ENCODE measurements at regions not wholly inside any gene's neighbourhood (a gene's known extent, or its start where the extent isn't known, plus 50 kb on each side); places are given as distances from the start of the nearest gene placed in this dataset.

DNA sequence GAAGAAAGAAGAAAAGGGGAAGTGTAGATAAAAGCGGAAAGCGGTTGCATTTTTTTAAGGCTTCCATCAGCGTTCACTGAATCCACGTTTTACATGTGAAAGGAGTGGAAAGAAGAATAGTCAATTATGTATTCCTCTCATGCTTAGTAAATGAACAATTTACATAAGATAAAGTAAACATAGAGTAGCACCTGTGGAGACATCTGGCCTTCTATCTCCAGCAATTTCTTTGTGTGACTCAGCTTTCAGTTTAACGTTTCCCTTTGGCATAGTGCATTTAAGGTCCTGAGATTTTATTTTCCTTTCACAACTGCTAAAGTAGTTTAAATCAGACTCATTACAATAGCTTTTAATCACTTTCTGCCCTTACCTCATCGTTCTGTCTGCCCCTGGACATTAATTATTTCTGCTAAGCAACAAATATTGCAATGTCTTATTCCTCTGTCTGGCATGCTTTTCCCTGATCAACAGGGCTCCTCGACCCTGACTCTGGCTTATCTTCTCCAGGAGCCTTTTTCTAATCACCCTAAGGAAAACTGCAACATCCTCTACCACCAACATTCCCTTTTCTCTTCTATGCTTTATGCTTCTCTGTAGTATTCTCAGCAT lies 383.5 kb upstream of the VWC2 start:
- peak in 1 of 2 experiments; percentile 65 for DNase-seq (ENCODE audit: low spot score in 2 of 2)
- H3K4me3 ChIP-seq: no peak overlapping the region
- H3K27me3 ChIP-seq (ENCODE audit: low read depth): 0 out of 2 replicates have a peak, but pooled peaks cover 2% of the 10 kb centered on the region
- H3K9me3 ChIP-seq: no peaks in the 10 kb centered on the region
- in situ Hi-C loops (cut with MboI; ENCODE audit: low sequenced_read_pairs): no loop called here
- no peaks in the 10 kb centered on the region for H3K36me3 ChIP-seq (replicated peaks)
- H3K4me1 ChIP-seq: peaks cover 4% of the 10 kb centered on the region

GRCh38 chr7:49396229-49396628 lies 377.2 kb upstream of the VWC2 start:
- H3K27me3 ChIP-seq (ENCODE audit: low read depth): 0 out of 2 replicates have a peak, but pooled peaks cover 2% of the 10 kb centered on the region
- H3K9me3 ChIP-seq: no peaks in the 10 kb centered on the region
- H3K36me3 ChIP-seq (replicated peaks): no peaks in the 10 kb centered on the region
- DNase-seq (ENCODE audit: low spot score in 2 of 2): peak in 1 of 2 experiments; percentile 35
- no peaks in the 10 kb centered on the region for H3K4me1 ChIP-seq
- no peak overlapping the region for H3K4me3 ChIP-seq
- in situ Hi-C loops (cut with MboI; ENCODE audit: low sequenced_read_pairs): no loop called here

GRCh38 chr7:49397750-49398149 lies 375.7 kb upstream of the VWC2 start:
- Histone ChIP-seq H3K36me3 (replicated peaks) (no peaks in the 10 kb centered on the region), H3K27me3 (ENCODE audit: low read depth) (0 out of 2 replicates have a peak, but pooled peaks cover 2% of the 10 kb centered on the region), H3K4me3 (no peak overlapping the region), H3K9me3 (no peaks in the 10 kb centered on the region), H3K4me1 (no peaks in the 10 kb centered on the region)
- no peak for DNase-seq (ENCODE audit: low spot score in 2 of 2)
- in situ Hi-C loops (cut with MboI; ENCODE audit: low sequenced_read_pairs): no loop called here

GRCh38 chr7:49398236-49398635 lies 375.2 kb upstream of the VWC2 start:
- Histone ChIP-seq H3K4me1 (no peaks in the 10 kb centered on the region), H3K9me3 (no peaks in the 10 kb centered on the region), H3K36me3 (replicated peaks) (no peaks in the 10 kb centered on the region), H3K27me3 (ENCODE audit: low read depth) (0 out of 2 replicates have a peak, but pooled peaks cover 2% of the 10 kb centered on the region), H3K4me3 (no peak overlapping the region)
- no peak for DNase-seq (ENCODE audit: low spot score in 2 of 2)
- in situ Hi-C loops (cut with MboI; ENCODE audit: low sequenced_read_pairs): no loop called here

GRCh38 chr7:49398746-49399145 lies 374.7 kb upstream of the VWC2 start:
- no peak overlapping the region for H3K4me3 ChIP-seq
- H3K27me3 ChIP-seq (ENCODE audit: low read depth): 0 out of 2 replicates have a peak, but pooled peaks cover 2% of the 10 kb centered on the region
- in situ Hi-C loops (cut with MboI; ENCODE audit: low sequenced_read_pairs): no loop called here
- no peaks in the 10 kb centered on the region for H3K9me3 ChIP-seq
- no peaks in the 10 kb centered on the region for H3K4me1 ChIP-seq
- H3K36me3 ChIP-seq (replicated peaks): no peaks in the 10 kb centered on the region
- no peak for DNase-seq (ENCODE audit: low spot score in 2 of 2)

DNA sequence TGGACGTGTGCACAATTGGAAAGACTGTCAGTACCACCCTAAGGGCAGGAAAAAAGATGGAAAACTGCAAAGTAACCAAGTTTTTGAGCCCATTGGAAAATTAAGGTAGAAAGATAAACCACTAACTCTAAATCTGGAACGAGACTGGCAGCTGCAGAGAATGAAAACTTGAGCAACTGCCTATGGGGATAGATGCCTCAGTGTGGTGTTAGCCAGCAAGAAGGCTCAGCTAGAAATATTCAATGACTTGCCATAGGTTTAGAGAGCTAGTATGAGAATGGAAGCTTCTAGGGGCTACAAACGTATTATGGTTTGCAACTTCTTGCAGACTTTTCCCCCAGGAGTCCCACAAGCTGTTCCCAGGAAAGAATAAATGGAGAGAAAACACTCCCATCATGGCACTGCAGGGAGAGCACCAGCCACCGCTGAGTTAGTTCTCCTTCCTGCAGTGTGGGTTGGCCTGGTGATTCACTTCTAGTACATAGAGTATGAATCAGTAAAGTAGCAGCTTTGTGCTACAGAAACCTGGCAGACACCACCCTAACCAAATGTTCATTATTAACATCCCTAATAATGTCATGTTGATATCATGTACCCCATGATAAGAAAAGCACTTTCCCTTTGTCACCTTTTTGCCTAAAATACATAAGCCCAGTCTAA lies 372.4 kb upstream of the VWC2 start:
- in situ Hi-C loops (cut with MboI; ENCODE audit: low sequenced_read_pairs): no loop called here
- Histone ChIP-seq H3K4me3 (no peak overlapping the region), H3K4me1 (no peaks in the 10 kb centered on the region), H3K27me3 (ENCODE audit: low read depth) (no peaks in the 10 kb centered on the region), H3K9me3 (no peaks in the 10 kb centered on the region), H3K36me3 (replicated peaks) (no peaks in the 10 kb centered on the region)
- DNase-seq (ENCODE audit: low spot score in 2 of 2): no peak

- H3K4me3 ChIP-seq: no peak overlapping the region
- H3K4me1 ChIP-seq: peaks cover 6% of the 10 kb centered on the region; the same call in 1 of the 2 replicates
- DNase-seq (ENCODE audit: low spot score in 2 of 2): no peak
- no peaks in the 10 kb centered on the region for H3K27me3 ChIP-seq (ENCODE audit: low read depth)
- H3K36me3 ChIP-seq (replicated peaks): no peaks in the 10 kb centered on the region
- H3K9me3 ChIP-seq: no peaks in the 10 kb centered on the region
- in situ Hi-C loops (cut with MboI; ENCODE audit: low sequenced_read_pairs): no loop called here
Observed at GRCh38 chr7:49403844-49404243, 369.6 kb upstream of the VWC2 start.

DNA sequence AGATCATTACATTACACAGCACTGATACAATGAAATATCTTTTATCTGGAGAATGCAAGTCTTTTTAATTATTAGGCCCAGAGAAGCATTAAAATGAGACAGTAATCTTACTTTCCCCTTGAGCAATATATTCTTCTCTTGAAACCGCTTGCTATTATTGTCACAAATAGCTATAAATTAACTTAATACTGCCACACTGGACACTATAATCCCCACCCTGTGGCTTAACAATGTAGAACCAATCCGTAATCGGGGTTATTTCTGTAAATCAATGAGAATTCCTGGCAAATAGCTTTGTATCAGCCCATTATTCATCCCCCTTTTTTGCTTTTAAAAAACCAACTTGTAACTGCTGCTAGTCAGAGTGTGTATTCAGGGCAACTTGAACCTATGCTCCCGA lies 366.2 kb upstream of the VWC2 start:
- H3K27me3 ChIP-seq (ENCODE audit: low read depth): no peaks in the 10 kb centered on the region

GRCh38 chr7:49417034-49417433 lies 356.4 kb upstream of the VWC2 start:
- Histone ChIP-seq H3K36me3 (replicated peaks) (no peaks in the 10 kb centered on the region), H3K4me3 (no peak overlapping the region), H3K27me3 (ENCODE audit: low read depth) (no peaks in the 10 kb centered on the region), H3K9me3 (no peaks in the 10 kb centered on the region), H3K4me1 (no peaks in the 10 kb centered on the region)
- in situ Hi-C loops (cut with MboI; ENCODE audit: low sequenced_read_pairs): no loop called here
- no peak for DNase-seq (ENCODE audit: low spot score in 2 of 2)

More for the DNA sequence above, 366.2 kb upstream of the VWC2 start:
- no peaks in the 10 kb centered on the region for H3K9me3 ChIP-seq
- in situ Hi-C loops (cut with MboI; ENCODE audit: low sequenced_read_pairs): no loop called here
- peak in 1 of 2 experiments; percentile 4 for DNase-seq (ENCODE audit: low spot score in 2 of 2)
- no peak overlapping the region for H3K4me3 ChIP-seq
- H3K36me3 ChIP-seq (replicated peaks): no peaks in the 10 kb centered on the region
- peaks cover 6% of the 10 kb centered on the region; the same call in 1 of the 2 replicates for H3K4me1 ChIP-seq

DNA sequence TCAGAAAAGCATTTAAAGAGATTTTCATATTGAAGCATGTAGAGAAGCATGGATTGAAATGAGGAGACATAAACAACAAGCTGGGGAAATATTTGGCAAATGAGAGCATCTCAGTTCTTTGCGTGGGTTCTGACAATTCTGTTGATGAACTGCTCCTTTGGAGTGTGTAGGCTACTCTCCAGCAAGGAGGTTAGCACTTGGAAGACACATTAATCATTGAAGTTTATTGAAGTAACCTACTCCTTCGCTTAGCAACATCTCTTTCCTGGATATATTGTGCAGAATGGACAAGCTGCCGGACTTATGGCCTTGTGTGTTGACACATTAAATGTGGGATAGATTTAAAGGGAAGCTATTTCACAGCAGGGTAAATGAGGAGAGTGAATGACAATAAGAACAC lies 354.5 kb upstream of the VWC2 start:
- Histone ChIP-seq H3K4me1 (no peaks in the 10 kb centered on the region), H3K27me3 (ENCODE audit: low read depth) (no peaks in the 10 kb centered on the region), H3K9me3 (no peaks in the 10 kb centered on the region), H3K36me3 (replicated peaks) (no peaks in the 10 kb centered on the region), H3K4me3 (no peak overlapping the region)
- no peak for DNase-seq (ENCODE audit: low spot score in 2 of 2)
- in situ Hi-C loops (cut with MboI; ENCODE audit: low sequenced_read_pairs): no loop called here

DNA sequence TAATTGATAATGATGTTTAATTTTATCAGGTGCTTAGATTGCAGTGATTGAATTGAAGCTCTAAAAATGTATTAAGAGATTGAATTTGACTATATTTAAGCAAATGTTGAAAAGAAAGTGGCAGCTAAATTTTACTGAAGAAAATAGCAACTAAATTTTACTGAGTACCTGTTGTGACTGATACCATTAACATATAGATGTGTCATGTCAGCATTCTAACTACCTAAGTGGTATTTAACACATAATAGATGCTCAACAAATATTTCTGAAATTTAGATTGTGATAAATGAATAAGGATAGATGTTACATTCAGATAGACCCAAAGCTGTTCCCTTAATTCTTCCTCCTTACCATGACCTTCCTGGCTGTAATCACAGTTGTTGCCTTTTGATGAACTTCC lies 350.9 kb upstream of the VWC2 start:
- in situ Hi-C loops (cut with MboI; ENCODE audit: low sequenced_read_pairs): no loop called here
- H3K36me3 ChIP-seq (replicated peaks): no peaks in the 10 kb centered on the region
- no peak overlapping the region for H3K4me3 ChIP-seq
- no peak for DNase-seq (ENCODE audit: low spot score in 2 of 2)
- no peaks in the 10 kb centered on the region for H3K27me3 ChIP-seq (ENCODE audit: low read depth)
- no peaks in the 10 kb centered on the region for H3K4me1 ChIP-seq
- H3K9me3 ChIP-seq: no peaks in the 10 kb centered on the region

DNA sequence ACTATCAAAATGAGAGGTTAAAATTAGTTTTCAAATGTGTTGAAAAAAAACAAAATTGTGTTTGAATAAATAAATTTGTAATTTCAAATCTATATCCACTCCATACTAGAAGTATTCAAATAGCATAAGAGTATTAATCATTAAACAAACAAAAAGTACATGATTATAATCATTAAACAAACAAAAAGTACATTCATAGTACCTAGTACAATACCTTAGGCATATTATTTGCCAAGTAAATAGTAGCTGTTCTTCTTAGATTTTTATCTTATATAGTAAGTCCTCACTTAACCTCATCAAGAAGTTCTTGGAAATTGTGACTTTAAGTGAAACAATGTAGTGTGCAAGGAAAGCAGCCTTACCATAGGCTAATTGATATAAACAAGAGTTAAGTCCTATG lies 349.3 kb upstream of the VWC2 start:
- no peak overlapping the region for H3K4me3 ChIP-seq

GRCh38 chr7:49425277-49425818 lies 348.1 kb upstream of the VWC2 start:
- Histone ChIP-seq H3K36me3 (replicated peaks) (no peaks in the 10 kb centered on the region), H3K4me3 (no peak overlapping the region), H3K4me1 (no peaks in the 10 kb centered on the region), H3K27me3 (ENCODE audit: low read depth) (no peaks in the 10 kb centered on the region), H3K9me3 (no peaks in the 10 kb centered on the region)
- no peak for DNase-seq (ENCODE audit: low spot score in 2 of 2)
- in situ Hi-C loops (cut with MboI; ENCODE audit: low sequenced_read_pairs): no loop called here

More for the DNA sequence above, 349.3 kb upstream of the VWC2 start:
- no peaks in the 10 kb centered on the region for H3K36me3 ChIP-seq (replicated peaks)
- no peaks in the 10 kb centered on the region for H3K9me3 ChIP-seq
- in situ Hi-C loops (cut with MboI; ENCODE audit: low sequenced_read_pairs): no loop called here
- DNase-seq (ENCODE audit: low spot score in 2 of 2): no peak
- no peaks in the 10 kb centered on the region for H3K4me1 ChIP-seq
- no peaks in the 10 kb centered on the region for H3K27me3 ChIP-seq (ENCODE audit: low read depth)

DNA sequence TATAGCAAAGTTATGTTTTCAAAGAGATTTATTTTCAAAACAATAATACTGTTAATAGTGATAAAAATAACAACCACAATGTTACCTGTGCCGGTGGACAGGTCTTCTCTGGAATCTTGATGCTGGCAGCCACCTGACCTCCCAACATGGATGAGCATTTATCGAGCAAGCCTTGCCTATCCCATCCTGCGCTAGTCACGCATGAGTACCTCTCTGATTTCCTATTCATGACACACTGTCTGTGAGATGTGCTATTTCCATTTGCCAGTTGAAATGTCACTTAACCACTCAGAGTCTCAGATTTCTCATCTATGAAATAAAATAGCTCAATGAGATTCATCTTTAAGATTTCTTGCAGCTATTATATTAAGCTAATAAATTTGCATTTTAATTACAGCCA lies 341.2 kb upstream of the VWC2 start:
- Histone ChIP-seq H3K4me3 (no peak overlapping the region), H3K9me3 (no peaks in the 10 kb centered on the region), H3K4me1 (no peaks in the 10 kb centered on the region), H3K36me3 (replicated peaks) (no peaks in the 10 kb centered on the region), H3K27me3 (ENCODE audit: low read depth) (no peaks in the 10 kb centered on the region)
- no peak for DNase-seq (ENCODE audit: low spot score in 2 of 2)
- in situ Hi-C loops (cut with MboI; ENCODE audit: low sequenced_read_pairs): no loop called here
